HT1080 (cell line): ENCODE measurements at regions not wholly inside any gene's neighbourhood (a gene's known extent, or its start where the extent isn't known, plus 50 kb on each side); places are given as distances from the start of the nearest gene placed in this dataset.
A peak's percentile ranks its signal among the peaks of the same experiment; 100 is the strongest.
"Not testable (repeated sequence)": the region's sequence is repeated elsewhere in the genome, so short reads cannot be mapped to it uniquely, and the experiment has no call there.

ENCODE experiments used
- DNase-seq: peaks from one replicate; pipeline ENCODE4 v3.0.0-alpha.2; 2015; ENCODE audit warnings: low read depth

GRCh38 chr5:96483878-96484277 lies 50.8 kb upstream of the PCSK1 start:
- DNase-seq, result peak; percentile 24

DNA sequence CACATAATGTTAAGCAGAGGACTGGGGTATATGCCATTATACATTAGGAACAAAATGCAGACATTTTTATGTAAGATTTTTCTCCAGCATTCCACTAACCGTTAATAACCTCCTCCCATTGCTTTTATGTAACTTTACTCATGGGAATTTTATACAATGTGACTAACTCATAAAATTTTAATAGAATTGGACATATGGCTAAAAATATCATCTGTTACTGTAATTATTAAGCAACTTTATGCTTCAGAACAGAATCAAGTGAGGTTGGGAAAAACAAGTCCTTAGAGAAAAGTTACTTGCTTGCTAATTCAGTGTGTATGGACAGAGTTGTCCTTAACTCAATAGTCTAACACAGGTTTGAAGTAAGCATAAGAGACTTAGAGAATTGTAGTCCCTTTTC lies 54.8 kb upstream of the PCSK1 start:
- no peak for DNase-seq

- DNase-seq, result no peak
Observed at GRCh38 chr5:96489532-96489931, 56.5 kb upstream of the PCSK1 start.

DNA sequence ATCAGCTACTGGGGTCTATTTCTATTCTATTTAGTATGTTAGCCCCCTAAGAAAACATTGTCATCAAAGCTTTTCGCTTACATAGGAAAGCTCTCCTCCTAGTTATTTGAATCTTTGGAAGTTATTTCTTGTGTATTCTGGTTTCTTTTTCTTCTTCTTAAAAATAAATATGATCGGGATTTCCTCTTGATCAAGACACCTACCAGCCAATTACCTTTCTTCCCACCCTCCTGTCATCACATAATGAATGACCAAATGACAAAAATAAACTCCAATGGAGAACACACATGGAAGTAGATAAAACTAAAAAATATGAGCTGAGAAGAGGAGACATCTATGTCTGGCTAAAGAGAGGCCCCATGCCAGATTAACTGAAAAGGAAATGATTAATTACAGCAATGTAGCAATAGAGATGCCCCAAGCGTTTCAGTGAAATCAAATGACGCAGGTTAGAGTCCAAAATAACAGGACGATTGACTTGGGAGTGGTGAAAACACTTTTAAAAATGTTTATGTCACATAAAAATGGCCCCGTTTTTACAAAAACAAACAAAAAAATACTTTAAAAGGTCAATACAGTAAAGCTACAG lies 59.5 kb upstream of the PCSK1 start:
- no peak for DNase-seq

GRCh38 chr5:96493219-96493790 lies 60.3 kb upstream of the PCSK1 start:
- no peak for DNase-seq

DNA sequence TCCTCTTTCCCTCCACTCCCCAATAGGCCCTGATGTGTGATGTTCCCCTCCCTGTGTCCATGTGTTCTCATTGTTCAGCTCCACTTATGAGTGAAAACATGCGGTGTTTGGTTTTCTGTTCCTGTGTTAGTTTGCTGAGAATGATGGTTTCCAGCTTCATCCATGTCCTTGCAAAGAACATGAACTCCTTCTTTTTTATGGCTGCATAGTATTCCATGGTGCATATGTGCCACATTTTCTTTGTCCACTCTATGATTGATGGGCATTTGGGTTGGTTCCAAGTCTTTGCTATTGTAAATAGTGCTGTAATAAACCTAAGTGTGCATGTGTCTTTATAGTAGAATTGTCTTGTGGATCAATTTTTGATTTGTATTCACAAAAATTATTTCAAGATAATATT lies 62.4 kb upstream of the PCSK1 start:
- not testable (repeated sequence) for DNase-seq

GRCh38 chr5:96497027-96497426 lies 64.0 kb upstream of the PCSK1 start:
- DNase-seq, result not testable (repeated sequence)

GRCh38 chr5:96499753-96500345 lies 66.8 kb upstream of the PCSK1 start:
- no peak for DNase-seq

GRCh38 chr5:96501991-96502646 lies 69.1 kb upstream of the PCSK1 start:
- no peak for DNase-seq

- no peak for DNase-seq
Observed at GRCh38 chr5:96503501-96504236, 70.6 kb upstream of the PCSK1 start.

- no peak for DNase-seq
Observed at GRCh38 chr5:96506376-96506775, 73.3 kb upstream of the PCSK1 start.

GRCh38 chr5:96506866-96507527 lies 73.9 kb upstream of the PCSK1 start:
- DNase-seq, result no peak

GRCh38 chr5:96509316-96509715 lies 76.3 kb upstream of the PCSK1 start:
- peak; percentile 55 for DNase-seq

GRCh38 chr5:96509721-96510350 lies 76.8 kb upstream of the PCSK1 start:
- peak; percentile 77 for DNase-seq

GRCh38 chr5:96516631-96517071 lies 83.6 kb upstream of the PCSK1 start:
- DNase-seq, result peak; percentile 32

DNA sequence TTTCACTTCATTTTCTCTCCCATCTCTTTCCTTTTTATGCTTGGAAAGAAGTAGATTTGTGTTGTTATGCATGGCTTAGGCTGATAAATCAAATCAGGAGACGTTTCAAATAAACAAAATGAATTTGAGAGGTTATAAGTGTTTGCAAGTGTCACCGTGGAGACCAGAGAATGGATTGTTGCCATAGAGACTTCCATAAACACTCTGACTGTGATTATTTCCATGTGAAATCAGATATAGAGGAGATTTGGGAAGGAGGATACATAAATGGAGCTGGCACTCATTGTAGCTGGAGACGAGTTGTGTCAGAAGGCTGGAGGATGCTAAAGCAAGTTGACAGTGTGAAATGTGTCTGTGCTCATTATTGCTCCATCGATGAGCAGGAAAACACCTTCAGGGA lies 84.2 kb upstream of the PCSK1 start:
- no peak for DNase-seq

- no peak for DNase-seq
Observed at GRCh38 chr5:96520345-96520744, 87.3 kb upstream of the PCSK1 start.

- DNase-seq, result no peak
Observed at GRCh38 chr5:96522635-96523355, 89.7 kb upstream of the PCSK1 start.

GRCh38 chr5:96527768-96528661 lies 95.0 kb upstream of the PCSK1 start:
- no peak for DNase-seq
